NOMO-1 treated with DMSO at 0.1 percent for 48 hours (cell line): ENCODE measurements at regions not wholly inside any gene's neighbourhood (a gene's known extent, or its start where the extent isn't known, plus 50 kb on each side); places are given as distances from the start of the nearest gene placed in this dataset.
"Not testable (repeated sequence)": the region's sequence is repeated elsewhere in the genome, so short reads cannot be mapped to it uniquely, and the experiment has no call there.

Experiments
- DNase-seq: peaks from one replicate; lab custom pipeline; 2025; ENCODE audit not compliant: unreplicated experiment; lab: John Stamatoyannopoulos, UW

DNA sequence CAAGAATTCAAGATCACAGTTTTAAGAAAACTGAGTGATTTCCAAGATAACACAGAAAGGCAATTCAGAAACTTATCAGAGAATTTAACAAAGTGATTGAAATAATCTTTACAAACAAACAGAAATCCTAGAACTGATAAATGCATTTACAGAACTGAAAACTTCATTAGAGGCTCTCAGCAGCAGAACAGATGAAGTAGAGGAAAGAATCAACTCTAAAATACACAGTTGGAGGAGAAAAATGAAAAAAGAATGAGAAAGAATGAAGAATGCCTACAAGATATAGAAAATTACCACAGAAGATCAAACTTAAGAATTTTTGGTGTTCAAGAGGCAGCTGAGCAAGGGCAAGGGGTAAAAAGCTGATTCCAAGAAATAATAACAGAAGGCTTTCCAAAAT is 168.8 kb downstream of the POLR2M start:
- no peak for DNase-seq

DNA sequence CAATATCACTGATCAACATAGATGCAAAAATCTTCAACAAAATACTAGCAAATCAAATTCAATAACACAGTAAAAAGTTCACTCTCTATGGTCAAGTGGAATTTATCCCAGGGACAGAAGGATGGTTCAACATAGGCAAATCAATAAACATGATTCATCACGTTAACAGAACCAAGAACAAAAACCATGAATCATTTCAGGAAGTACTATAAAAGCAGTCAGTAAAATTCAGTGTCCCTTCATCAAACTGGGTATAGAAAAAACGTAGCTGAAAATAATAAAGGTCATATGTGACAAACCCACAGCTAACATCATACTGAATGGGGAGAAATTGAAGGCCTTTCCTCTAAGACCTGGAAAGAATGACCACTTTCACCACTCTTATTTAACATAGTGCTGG is 172.1 kb downstream of the POLR2M start:
- no peak for DNase-seq

DNA sequence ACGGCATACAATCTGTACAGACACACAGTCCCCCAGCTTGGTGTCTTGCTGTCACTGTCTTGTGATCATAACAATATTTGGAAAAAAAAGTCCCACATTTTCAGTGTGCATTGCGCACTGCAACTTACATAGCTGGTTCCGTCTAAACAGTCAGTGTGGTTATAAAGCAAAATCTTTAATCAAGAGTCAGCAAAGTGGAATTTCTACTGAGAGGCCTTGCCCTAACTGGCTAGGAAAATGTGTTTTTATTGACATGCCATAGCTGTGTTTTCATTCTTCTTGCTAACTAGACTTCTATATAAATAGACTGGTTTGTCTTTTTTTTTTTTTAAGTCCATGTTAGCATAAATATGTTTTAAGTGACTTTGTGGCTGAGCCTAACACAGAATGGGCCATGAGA is 174.8 kb downstream of the POLR2M start:
- DNase-seq = no peak

DNA sequence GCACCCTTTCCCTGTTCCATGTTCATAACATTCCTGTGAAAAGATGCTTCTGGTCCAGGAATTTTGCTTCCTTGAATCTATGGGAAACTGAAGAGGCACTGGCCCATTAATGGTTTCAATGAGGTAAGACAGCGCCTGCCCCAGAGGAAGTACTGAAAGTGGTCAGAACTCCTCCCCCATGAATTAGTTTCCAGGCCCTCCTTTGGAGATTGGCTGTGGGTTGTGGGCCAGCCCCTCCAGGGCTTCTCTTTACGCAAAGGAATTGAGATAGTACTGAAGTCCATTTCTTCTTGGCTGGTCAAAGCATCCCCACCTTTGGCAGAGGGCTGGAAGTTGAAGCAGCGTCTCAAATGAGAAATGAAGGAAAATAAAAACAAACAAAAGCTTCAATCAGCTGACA is 175.5 kb downstream of the POLR2M start:
- no peak for DNase-seq

DNA sequence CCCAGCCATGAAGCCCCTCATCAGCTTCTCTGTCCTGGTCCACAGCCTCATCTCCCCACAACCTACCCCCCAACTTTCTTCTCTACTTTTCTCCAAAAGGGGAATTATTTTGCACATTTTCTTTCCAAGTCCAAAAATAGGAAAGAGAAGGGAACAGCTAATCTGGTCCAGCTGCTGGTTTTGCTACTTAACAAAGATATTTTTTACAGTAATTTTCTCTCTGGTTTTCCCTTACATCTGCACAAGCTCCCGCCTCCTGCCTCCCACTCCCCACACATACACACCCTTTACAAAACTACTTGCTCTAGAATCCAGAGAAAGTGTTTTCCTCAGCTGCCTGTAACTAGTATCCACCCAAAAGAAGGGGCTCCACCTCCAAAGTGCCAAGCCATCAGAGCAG is 177.2 kb downstream of the POLR2M start:
- no peak for DNase-seq

DNA sequence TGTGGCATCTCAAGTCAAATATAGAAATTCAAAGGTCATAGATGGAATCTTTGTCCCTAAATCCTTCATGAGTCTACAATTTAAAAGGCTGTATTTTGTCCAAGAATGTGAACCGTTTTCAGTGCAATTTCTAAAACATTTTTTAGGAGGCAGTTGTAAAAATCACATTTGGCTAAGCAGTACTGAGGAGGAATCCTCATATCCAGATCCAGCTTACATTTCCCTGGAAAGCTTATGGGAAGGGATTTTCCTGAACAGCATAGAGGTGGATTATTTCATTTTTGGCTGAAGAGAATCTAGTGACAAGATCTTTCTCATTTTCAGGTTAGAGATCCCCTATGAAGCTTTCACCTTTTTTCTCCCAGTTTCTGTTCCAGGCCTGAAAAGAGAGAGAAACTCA is 178.4 kb downstream of the POLR2M start:
- DNase-seq = no peak

DNA sequence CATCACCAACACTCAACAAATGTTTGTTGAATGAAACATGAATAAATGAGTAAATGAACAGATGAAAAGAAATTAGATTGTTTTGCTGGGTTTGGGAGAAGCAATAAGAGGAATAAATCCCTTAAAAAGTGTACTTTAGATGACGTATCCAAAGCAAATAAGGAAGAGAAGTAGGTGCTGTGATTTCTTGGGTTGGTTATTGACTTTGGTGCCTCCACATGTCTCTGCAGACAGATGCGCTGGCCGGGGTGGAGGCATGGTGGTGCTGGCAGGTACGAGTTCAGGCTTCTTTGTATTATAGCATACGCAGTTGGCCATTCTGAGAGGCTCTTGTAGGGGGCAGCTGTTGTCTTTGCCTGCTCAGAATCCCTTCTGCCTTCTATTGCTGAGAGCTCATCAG is 178.9 kb downstream of the POLR2M start:
- DNase-seq = no peak

DNA sequence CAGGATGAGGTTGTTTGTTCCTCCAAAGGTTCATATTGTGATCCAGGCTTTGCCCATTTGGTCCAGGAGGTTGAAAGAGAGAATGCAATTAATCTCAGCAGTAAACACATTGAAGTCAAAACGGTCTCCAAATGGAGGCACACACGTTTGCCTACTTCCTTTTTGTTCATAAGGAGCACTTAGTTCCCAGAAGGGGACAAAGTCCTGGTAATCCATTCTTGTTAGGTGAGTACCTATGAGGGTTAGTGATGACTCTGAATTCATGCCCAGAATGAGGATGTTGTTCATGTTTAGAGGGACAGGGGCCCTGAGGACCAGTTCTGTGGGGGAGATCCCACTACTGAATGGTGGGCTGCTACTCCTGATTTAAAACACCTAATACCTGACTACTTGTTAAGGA is 177.7 kb downstream of the ALDH1A2 start:
- no peak for DNase-seq

DNA sequence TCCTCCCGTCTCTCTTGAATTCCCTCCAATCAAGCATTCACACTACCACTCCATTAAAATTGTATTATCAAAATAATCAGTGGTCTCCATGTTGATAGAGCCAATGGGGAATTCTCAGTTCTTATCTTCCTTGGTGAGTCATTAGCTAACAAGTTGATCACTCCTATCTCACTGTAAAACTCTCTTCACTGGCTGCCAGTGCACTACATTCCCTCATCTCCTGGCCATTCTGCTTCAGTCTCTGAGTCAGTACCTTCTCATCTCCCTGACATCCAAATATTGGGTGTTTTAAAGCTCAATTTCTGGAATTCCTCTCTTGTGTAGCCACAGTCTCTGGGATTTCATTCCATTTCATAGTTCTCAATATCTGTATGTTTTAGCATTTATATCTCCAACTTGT is 175.2 kb downstream of the ALDH1A2 start:
- DNase-seq = no peak

DNA sequence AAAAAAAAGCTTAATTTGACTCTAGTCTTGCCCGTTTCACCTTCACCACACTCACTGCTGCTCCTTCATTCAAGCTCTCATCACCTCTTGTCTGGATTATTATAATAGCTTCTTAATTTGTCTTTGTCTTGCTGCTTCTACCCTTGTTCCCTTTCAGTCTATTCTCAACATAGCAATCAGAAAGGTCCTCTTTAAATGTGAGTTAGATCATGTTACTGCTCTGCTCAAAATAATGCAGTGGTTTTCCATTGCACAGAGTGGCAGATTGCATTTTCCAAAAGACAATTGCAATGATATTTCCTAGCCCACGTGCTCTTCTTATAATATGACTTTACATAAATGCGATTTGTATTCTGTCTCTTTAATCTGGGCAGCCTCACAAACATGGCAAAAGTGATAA is 174.6 kb downstream of the ALDH1A2 start:
- no peak for DNase-seq

DNA sequence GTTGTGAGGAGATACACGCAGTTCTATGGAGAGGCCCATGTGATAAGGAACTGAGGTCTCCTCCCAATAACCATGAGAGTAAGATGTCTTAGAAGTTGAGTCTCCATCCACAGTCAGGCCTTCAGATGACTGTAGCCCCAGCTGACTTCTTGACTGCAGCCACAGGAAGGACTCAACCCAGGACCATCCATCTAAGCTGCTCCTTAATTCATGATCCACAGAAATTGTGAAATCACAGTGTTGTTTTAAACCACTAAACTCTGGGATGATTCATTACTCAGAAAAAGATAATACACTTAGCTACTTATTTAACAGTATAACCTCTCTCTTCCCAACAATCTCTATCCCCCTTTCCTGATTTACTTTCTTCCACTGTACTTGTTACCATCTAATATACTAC is 173.3 kb downstream of the ALDH1A2 start:
- no peak for DNase-seq

DNA sequence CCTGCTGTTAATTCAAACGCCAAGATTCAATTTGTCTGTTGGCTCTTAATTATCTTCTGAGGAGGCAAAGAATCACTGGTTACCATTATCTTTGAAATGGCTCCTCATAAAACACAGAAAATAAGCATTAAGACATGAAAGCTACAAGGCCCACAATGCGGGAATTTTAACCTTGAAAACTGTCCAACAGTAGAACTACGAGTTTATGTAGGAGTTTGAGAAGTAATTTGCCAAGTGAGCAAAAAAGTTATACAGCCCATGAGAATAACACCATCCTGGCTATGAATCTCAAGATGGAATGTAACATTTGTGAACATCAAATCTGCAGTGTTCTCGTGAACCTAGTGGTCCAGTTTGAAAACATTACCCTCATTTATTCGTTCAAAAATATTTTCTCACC is 172.5 kb downstream of the ALDH1A2 start:
- no peak for DNase-seq

DNA sequence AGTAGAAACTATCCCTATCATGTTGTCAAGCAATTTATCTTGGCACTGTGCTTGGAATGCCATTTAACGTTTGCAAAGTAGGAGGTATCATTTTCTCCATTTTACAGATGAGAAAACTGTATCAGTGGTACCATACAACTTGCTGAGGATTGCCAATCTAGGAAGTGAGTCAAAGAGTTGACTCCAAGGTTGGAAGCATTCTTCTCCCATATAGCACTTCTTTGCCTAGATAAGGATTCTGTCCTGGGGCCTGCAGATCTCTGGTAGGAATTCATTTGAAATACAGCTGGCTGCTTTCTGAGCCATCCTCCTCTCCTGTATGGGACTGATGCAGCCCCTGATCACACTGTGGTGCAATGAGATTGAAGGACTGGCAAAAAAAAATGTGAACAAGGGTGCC is 170.2 kb downstream of the ALDH1A2 start:
- DNase-seq = no peak

DNA sequence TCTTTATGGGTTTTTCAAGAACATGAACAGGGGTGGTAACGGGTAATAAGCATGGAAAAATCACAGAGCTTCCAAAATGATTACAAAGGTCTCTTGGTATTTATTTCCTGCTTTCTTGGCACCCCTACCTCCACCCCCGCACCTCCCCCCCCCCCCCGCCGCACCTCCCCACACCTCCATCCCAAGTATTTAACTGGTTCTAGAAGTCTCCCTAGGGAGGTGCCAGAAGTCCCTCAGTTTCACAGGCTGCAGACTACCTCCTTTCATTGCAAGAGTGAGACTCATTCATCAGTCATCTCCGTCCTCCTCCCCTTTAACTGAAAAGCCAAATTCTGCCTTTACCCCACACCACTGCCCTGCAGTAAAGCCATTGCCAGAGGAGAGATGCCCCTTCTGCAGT is 169.4 kb downstream of the ALDH1A2 start:
- DNase-seq = no peak

DNA sequence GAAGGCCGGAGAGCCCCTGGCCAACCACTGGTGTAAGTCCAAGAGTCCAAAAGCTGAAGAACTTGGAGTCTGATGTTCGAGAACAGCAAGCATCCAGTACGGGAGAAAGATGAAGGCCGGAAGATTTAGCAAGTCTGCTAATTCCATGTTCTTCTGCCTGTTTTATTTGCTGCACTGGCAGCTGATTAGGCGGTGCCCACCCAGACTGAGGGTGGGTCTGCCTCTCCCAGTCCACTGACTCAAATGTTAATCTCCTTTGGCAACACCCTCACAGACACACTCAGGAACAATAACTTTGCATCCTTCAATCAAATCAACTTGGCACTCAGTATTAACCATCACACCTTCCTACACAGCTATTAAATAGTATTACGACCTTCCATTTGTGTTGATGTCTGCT is 168.6 kb downstream of the ALDH1A2 start:
- DNase-seq = not testable (repeated sequence)

DNA sequence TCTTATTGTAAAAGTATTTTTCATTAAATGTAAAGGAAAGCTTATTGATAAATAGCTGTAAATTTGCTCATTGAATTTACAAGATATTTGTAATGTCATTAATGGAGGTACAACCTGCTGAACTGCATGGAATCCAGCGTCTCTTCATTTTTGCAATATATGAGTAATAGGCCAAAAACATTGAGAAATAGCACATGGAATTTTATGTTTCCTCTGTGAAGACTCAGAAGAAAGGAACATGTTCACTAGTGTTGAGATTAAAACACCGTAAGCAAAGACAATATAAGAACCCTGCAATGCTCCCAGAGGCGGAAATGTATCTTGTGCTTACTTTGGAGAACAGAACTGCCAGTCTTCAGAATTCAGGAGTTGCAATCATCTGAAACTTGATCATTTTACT is 167.6 kb downstream of the ALDH1A2 start:
- DNase-seq = no peak

DNA sequence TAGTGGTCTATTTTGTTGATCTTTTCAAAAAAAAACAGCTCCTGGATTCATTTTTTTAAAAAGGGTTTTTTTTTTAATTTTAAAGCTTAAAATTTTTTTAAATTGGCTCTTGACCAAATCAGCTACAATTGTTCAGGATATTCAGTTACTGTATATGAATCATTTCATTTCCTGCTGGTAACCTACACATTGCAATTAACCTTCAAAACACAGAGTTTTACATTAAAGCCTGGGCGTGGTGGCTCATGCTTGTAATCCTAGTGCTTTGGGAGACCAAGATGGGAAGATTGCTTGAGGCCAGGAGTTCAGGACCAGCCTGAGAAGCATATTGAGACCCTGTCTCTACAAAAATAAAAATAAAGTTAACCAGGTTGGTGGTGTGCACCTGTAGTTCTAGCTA is 163.4 kb downstream of the ALDH1A2 start:
- no peak for DNase-seq
